Fibroblast of lung (primary cell): ENCODE measurements at regions not wholly inside any gene's neighbourhood (a gene's known extent, or its start where the extent isn't known, plus 50 kb on each side); places are given as distances from the start of the nearest gene placed in this dataset.

Experiments used
- DNase-seq, 2 donors: peaks; one replicate each; pipeline versions ENCODE4 v3.0.0 to v3.0.0-alpha.2; 2010; ENCODE audit warnings: low read depth in 2 of 2
- H2AFZ ChIP-seq: 2 replicates; pipeline ENCODE4 v1.5.1; 2012; ENCODE audit warnings: low read length, control low read depth, inconsistent platforms
- H3K27ac ChIP-seq: 2 replicates; pipeline ENCODE4 v1.5.1; 2011; ENCODE audit warnings: low read length, control low read depth; ENCODE audit not compliant: insufficient read depth
- H3K27me3 ChIP-seq: 2 replicates; pipeline ENCODE4 v1.5.1; 2011; ENCODE audit warnings: mild to moderate bottlenecking, low read length; ENCODE audit not compliant: control insufficient read depth, insufficient read depth
- H3K36me3 ChIP-seq: 2 replicates; pipeline ENCODE4 v1.5.1; 2011; ENCODE audit warnings: low read length; ENCODE audit not compliant: control insufficient read depth, insufficient read depth
- H3K4me1 ChIP-seq: 2 replicates; pipeline ENCODE4 v1.5.1; 2011; ENCODE audit warnings: low read length; ENCODE audit not compliant: control insufficient read depth, insufficient read depth; ENCODE audit errors: extremely low read depth
- H3K4me2 ChIP-seq: 2 replicates; pipeline ENCODE4 v1.5.1; 2011; ENCODE audit warnings: low read length, control low read depth; ENCODE audit not compliant: insufficient read depth; ENCODE audit errors: extremely low read depth
- H3K4me3 ChIP-seq, 4 experiments: fragments of 200-600 bp in 1 of 4; sonication (generic) in 1 of 4; replicated peaks in 1 of 4; 2 replicates each; pipeline ENCODE4 v1.5.1; 2011 to 2016; ENCODE audit warnings: low read length in 4 of 4, low read depth in 3 of 4, mild to moderate bottlenecking in 3 of 4, control low read depth in 2 of 4, inconsistent platforms in 1 of 4, mixed read lengths in 1 of 4; ENCODE audit not compliant: insufficient read depth in 1 of 4; ENCODE audit errors: control extremely low read depth in 1 of 4
- H3K79me2 ChIP-seq: 2 replicates; pipeline ENCODE4 v1.5.1; 2012; ENCODE audit warnings: mild to moderate bottlenecking, low read length, inconsistent platforms; ENCODE audit not compliant: control insufficient read depth, insufficient read depth
- H3K9ac ChIP-seq: 2 replicates; pipeline ENCODE4 v1.5.1; 2011; ENCODE audit warnings: mild to moderate bottlenecking, low read length, control low read depth; ENCODE audit not compliant: insufficient read depth
- H3K9me3 ChIP-seq: 2 replicates; pipeline ENCODE4 v1.5.1; 2012; ENCODE audit warnings: low read depth, low read length; ENCODE audit not compliant: control insufficient read depth, insufficient read depth
- H4K20me1 ChIP-seq: 2 replicates; pipeline ENCODE4 v1.5.1; 2011; ENCODE audit warnings: low read length; ENCODE audit not compliant: control insufficient read depth, insufficient read depth; ENCODE audit errors: extremely low read depth
- CTCF ChIP-seq, 2 donors: IDR thresholded peaks in 1 of 2; conservative IDR thresholded peaks in 1 of 2; 1 replicate in 1 of 2; 2 replicates in 1 of 2; pipeline ENCODE4 v1.5.1; 2011 to 2012; ENCODE audit warnings: low read length in 2 of 2, control low read depth in 1 of 2, inconsistent platforms in 1 of 2, low read depth in 1 of 2, mild to moderate bottlenecking in 1 of 2
- EZH2 ChIP-seq: IDR thresholded peaks from 2 replicates; pipeline ENCODE4 v1.5.1; 2012; ENCODE audit warnings: low read length, control low read depth, mild to moderate bottlenecking; ENCODE audit errors: missing control alignments

DNA sequence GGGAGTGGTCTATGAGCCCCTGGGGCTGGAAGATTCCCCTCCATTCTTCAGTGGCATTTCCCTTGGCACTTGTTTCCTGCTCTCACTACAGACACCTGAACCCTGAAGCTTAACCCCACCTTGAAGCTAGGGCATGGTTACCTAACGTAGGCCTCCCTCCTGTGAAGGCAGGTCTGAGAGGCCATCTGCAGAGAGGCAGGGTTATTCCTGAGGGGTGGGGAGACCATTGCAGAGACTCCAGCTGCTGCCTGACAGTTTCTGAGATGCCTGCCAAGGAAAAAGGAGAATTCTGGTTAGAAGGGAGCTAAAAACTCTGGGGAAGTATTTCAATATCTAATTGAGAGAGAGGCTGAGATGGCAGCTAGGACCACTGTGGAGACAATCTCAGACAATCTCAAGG, 119.3 kb upstream of the NDUFV2 start:
- Histone ChIP-seq H3K4me2 (no peak overlapping the region), H3K9ac (no peak overlapping the region), H3K4me1 (peaks cover 4% of the 10 kb centered on the region), H3K27me3 (no peaks in the 10 kb centered on the region), H4K20me1 (no peaks in the 10 kb centered on the region), H3K4me3 (no peak overlapping the region), H3K36me3 (no peaks in the 10 kb centered on the region), H2AFZ (no peak overlapping the region), H3K79me2 (no peaks in the 10 kb centered on the region), H3K27ac (no peak overlapping the region), H3K9me3 (no peaks in the 10 kb centered on the region)
- DNase-seq: no peak
- TF ChIP-seq CTCF (conservative IDR thresholded peaks at IDR 0.05 in 1 of 2, IDR thresholded peaks at IDR 0.05 in 1 of 2; ENCODE audit: low read depth in 1 of 2, low read length in 2 of 2) (no peak), EZH2 (no peak)

GRCh38 chr18:8984131-8984721, 118.3 kb upstream of the NDUFV2 start:
- Histone ChIP-seq H3K36me3 (no peaks in the 10 kb centered on the region), H3K9me3 (no peaks in the 10 kb centered on the region), H3K27me3 (no peaks in the 10 kb centered on the region), H4K20me1 (no peaks in the 10 kb centered on the region), H3K4me3 (no peak overlapping the region), H3K4me1 (peaks cover 4% of the 10 kb centered on the region), H3K27ac (no peak overlapping the region), H3K4me2 (no peak overlapping the region), H3K79me2 (no peaks in the 10 kb centered on the region), H2AFZ (no peak overlapping the region), H3K9ac (no peak overlapping the region)
- DNase-seq: no peak
- TF ChIP-seq EZH2 (no peak), CTCF (conservative IDR thresholded peaks at IDR 0.05 in 1 of 2, IDR thresholded peaks at IDR 0.05 in 1 of 2; ENCODE audit: low read depth in 1 of 2, low read length in 2 of 2) (no peak)

GRCh38 chr18:8987241-8987640, 115.3 kb upstream of the NDUFV2 start:
- Histone ChIP-seq H3K9ac (no peak overlapping the region), H3K9me3 (no peaks in the 10 kb centered on the region), H3K79me2 (no peaks in the 10 kb centered on the region), H3K36me3 (no peaks in the 10 kb centered on the region), H3K27me3 (no peaks in the 10 kb centered on the region), H3K4me1 (peaks cover 6% of the 10 kb centered on the region), H3K4me2 (no peak overlapping the region), H3K27ac (no peak overlapping the region), H3K4me3 (no peak overlapping the region), H2AFZ (no peak overlapping the region), H4K20me1 (no peaks in the 10 kb centered on the region)
- TF ChIP-seq EZH2: no peak
- TF ChIP-seq CTCF (conservative IDR thresholded peaks at IDR 0.05 in 1 of 2, IDR thresholded peaks at IDR 0.05 in 1 of 2; ENCODE audit: low read depth in 1 of 2, low read length in 2 of 2): no peak
- peak in 1 of 2 donors; percentile 74 for DNase-seq
